Uterus (tissue), 2 donors: ENCODE measurements at regions not wholly inside any gene's neighbourhood (a gene's known extent, or its start where the extent isn't known, plus 50 kb on each side); places are given as distances from the start of the nearest gene placed in this dataset.

ENCODE experiments used
- CTCF ChIP-seq, 4 experiments: fragments of 200-600 bp in 2 of 4; fragments of 450-650 bp in 2 of 4; sonication (generic) in 2 of 4; IDR thresholded peaks; one replicate each; pipeline ENCODE4 v1.5.1; 2016 to 2019; ENCODE audit warnings: antibody characterized with exemption in 4 of 4, mild to moderate bottlenecking in 2 of 4, moderate library complexity in 1 of 4
- POLR2A ChIP-seq, 2 donors: fragments of 450-650 bp; IDR thresholded peaks; one replicate each; pipeline ENCODE4 v1.6.1; 2016; ENCODE audit warnings: antibody characterized with exemption in 2 of 2, mild to moderate bottlenecking in 1 of 2, moderate library complexity in 1 of 2

GRCh38 chr10:8544057-8544380 lies 489.5 kb downstream of the GATA3 start:
- TF ChIP-seq POLR2A (IDR thresholded peaks at IDR 0.05) (no peak), CTCF (IDR thresholded peaks at IDR 0.05) (no peak)
